ENCODE measurements at regions not wholly inside any gene's neighbourhood (a gene's known extent, or its start where the extent isn't known, plus 50 kb on each side); places are given as distances from the start of the nearest gene placed in this dataset.

- H3K4me3 ChIP-seq, result no peak overlapping the region
- in situ Hi-C loops (cut with MboI) (no loop called here), intact Hi-C loops (cut with micrococcal nuclease; ENCODE audit: unreplicated experiment) (no loop called here)
- ATAC-seq, result no peak
- CTCF ChIA-PET, result interaction anchor here (1.5 kb wide), 1 partner anchor 56 kb away, joined by 4 read pairs; no protein-coding TSS in a partner anchor
- TF ChIP-seq SMC3 (IDR thresholded peaks at IDR 0.05; ENCODE audit: borderline replicate concordance, low read length), result no peak
- no peak for TF ChIP-seq ZNF687 (IDR thresholded peaks at IDR 0.05)
- no peak for TF ChIP-seq SRF (IDR thresholded peaks at IDR 0.05; ENCODE audit: low read depth in 2 of 2, low read length in 2 of 2)
- TF ChIP-seq ZNF622 (IDR thresholded peaks at IDR 0.05), result no peak
- no peak for TF ChIP-seq FOS (IDR thresholded peaks at IDR 0.05; ENCODE audit: borderline replicate concordance, extremely low read depth, insufficient read length)
- no peak for TF ChIP-seq WRNIP1 (IDR thresholded peaks at IDR 0.05; ENCODE audit: borderline replicate concordance, low read depth, low read length)
- no peak for TF ChIP-seq BMI1 (IDR thresholded peaks at IDR 0.05; ENCODE audit: borderline replicate concordance)
- H3K4me1 ChIP-seq (ENCODE audit: control insufficient read depth, insufficient read depth, low read length), result no peaks in the 10 kb centered on the region
- H3K79me2 ChIP-seq (ENCODE audit: control insufficient read depth, insufficient read depth, low read length), result no peaks in the 10 kb centered on the region
- H2AFZ ChIP-seq (ENCODE audit: control insufficient read depth, low read depth, low read length), result no peak overlapping the region
- DNase-seq (ENCODE audit: low read depth, low spot score), result no peak
- RAD21 ChIA-PET (ENCODE audit: unreplicated experiment), result no interaction called here
- no peaks in the 10 kb centered on the region for H3K27me3 ChIP-seq (replicated peaks in 1 of 2; ENCODE audit: control insufficient read depth in 2 of 2, insufficient read depth in 2 of 2, low read length in 1 of 2)
- no peaks in the 10 kb centered on the region for H4K20me1 ChIP-seq (ENCODE audit: control insufficient read depth, insufficient read depth)
- BruUV-seq (replicated peaks), result no TSS peak
- H3K36me3 ChIP-seq (ENCODE audit: control insufficient read depth in 2 of 2, insufficient read depth in 2 of 2, low read length in 1 of 2), result no peaks in the 10 kb centered on the region; a peak in 1 of 4 replicates
- H3K9ac ChIP-seq (ENCODE audit: control insufficient read depth, insufficient read depth, low read length), result no peak overlapping the region
- FAIRE-seq, result no peak
- SMC1A ChIA-PET (ENCODE audit: uncharacterized antibody, unreplicated experiment), result interaction anchor here (0.6 to 1.3 kb wide), 3 partner anchors 16 to 41 kb away, joined by 3 read pairs; no protein-coding TSS in a partner anchor
- H3K27ac ChIP-seq (ENCODE audit: control insufficient read depth, insufficient read depth), result no peak overlapping the region
- no peak overlapping the region for H3K4me2 ChIP-seq (ENCODE audit: control insufficient read depth, insufficient read depth)
- H3K9me3 ChIP-seq (replicated peaks; ENCODE audit: control insufficient read depth, insufficient read depth, low read length), result no peaks in the 10 kb centered on the region
- POLR2A ChIA-PET, result no interaction called here
Measured at GRCh38 chr3:156617145-156617544, 57.2 kb upstream of the TIPARP start.

Data from GM12878 (cell line).